HepG2 (cell line): ENCODE measurements at regions not wholly inside any gene's neighbourhood (a gene's known extent, or its start where the extent isn't known, plus 50 kb on each side); places are given as distances from the start of the nearest gene placed in this dataset.

Source experiments
- ATAC-seq: fragments of 200-7000 bp; cut with Tn5 transposase; 3 replicates; pipeline ENCODE4 v1.9.1; 2020; ENCODE audit warnings: mild to moderate bottlenecking, moderate library complexity
- BruUV-seq: library from RNA; stranded (reverse); fragments of 400-500 nt; replicated peaks from 2 replicates; lab custom pipeline; 2021; lab: Mats Ljungman, UMichigan
- CTCF ChIA-PET: fragments of 300-600 bp; formaldehyde crosslinking; extraction: SDS; loops from one replicate; lab custom pipeline; 2021; ENCODE audit warnings: low total read pairs, inconsistent platforms, low intra/inter-chr PET ratio; lab: Yijun Ruan, JAX
- POLR2A ChIA-PET: fragments of 350-600 bp; sonication (Branson Sonifier 250); formaldehyde crosslinking; loops from one replicate; lab custom pipeline; 2020; ENCODE audit warnings: antibody characterized with exemption, inconsistent platforms; lab: Yijun Ruan, JAX
- DNase-seq: peaks from one replicate; pipeline ENCODE4 v3.0.0-alpha.2; 2015; ENCODE audit warnings: low spot score
- FAIRE-seq: peaks from 3 replicates; lab custom pipeline; 2011; peaks lifted over from hg19 to GRCh38; lab: Jason Lieb, UNC
- H2AFZ ChIP-seq: one replicate; pipeline ENCODE4 v1.6.1; 2011; ENCODE audit warnings: low read length, inconsistent platforms
- H3K27ac ChIP-seq: fragments of 300-600 bp; 3 replicates; pipeline ENCODE4 v1.8.0; 2011; ENCODE audit warnings: mixed run types, mild to moderate bottlenecking, mixed read lengths, low read length, inconsistent platforms; ENCODE audit not compliant: insufficient read depth; ENCODE audit errors: extremely low read length
- H3K27me3 ChIP-seq, 2 experiments: fragments of 200-600 bp in 1 of 2; 2 replicates in 1 of 2; 3 replicates in 1 of 2; pipeline versions ENCODE4 v1.6.0 to v1.8.0; 2011; ENCODE audit warnings: low read length in 2 of 2, mild to moderate bottlenecking in 2 of 2, moderate library complexity in 2 of 2, inconsistent platforms in 1 of 2; ENCODE audit not compliant: insufficient read depth in 2 of 2, control insufficient read depth in 1 of 2
- H3K36me3 ChIP-seq, 2 experiments: fragments of 200-600 bp in 1 of 2; replicated peaks in 1 of 2; 2 replicates in 1 of 2; 3 replicates in 1 of 2; pipeline versions ENCODE4 v1.5.1 to v1.8.0; 2011; ENCODE audit warnings: low read length in 2 of 2, inconsistent platforms in 1 of 2; ENCODE audit not compliant: insufficient read depth in 2 of 2, control insufficient read depth in 1 of 2
- H3K4me1 ChIP-seq: 2 replicates; pipeline ENCODE4 v1.5.1; 2012; ENCODE audit warnings: low read length, inconsistent platforms; ENCODE audit not compliant: insufficient read depth
- H3K4me2 ChIP-seq: 2 replicates; pipeline ENCODE4 v1.6.0; 2011; ENCODE audit warnings: low read depth, low read length, inconsistent platforms
- H3K4me3 ChIP-seq, 3 experiments: fragments of 200-600 bp in 1 of 3; sonication (generic), shearing (Covaris generic) in 1 of 3; replicated peaks in 1 of 3; 2 replicates each; pipeline ENCODE4 v1.5.1; 2011 to 2016; ENCODE audit warnings: low read length in 3 of 3, inconsistent platforms in 2 of 3, low read depth in 2 of 3, mild to moderate bottlenecking in 2 of 3, control low read depth in 1 of 3, mixed read lengths in 1 of 3; ENCODE audit not compliant: insufficient read depth in 1 of 3
- H3K79me2 ChIP-seq: one replicate; pipeline ENCODE4 v1.6.1; 2011; ENCODE audit warnings: low read length, inconsistent platforms; ENCODE audit not compliant: insufficient read depth
- H3K9ac ChIP-seq: 2 replicates; pipeline ENCODE4 v1.6.0; 2011; ENCODE audit warnings: mild to moderate bottlenecking, low read depth, low read length, inconsistent platforms; ENCODE audit not compliant: insufficient read depth
- H3K9me3 ChIP-seq: 2 replicates; pipeline ENCODE4 v1.5.1; 2012; ENCODE audit warnings: mild to moderate bottlenecking, low read length
- H4K20me1 ChIP-seq: 2 replicates; pipeline ENCODE4 v1.6.0; 2011; ENCODE audit warnings: inconsistent platforms, mild to moderate bottlenecking, low read length, moderate library complexity; ENCODE audit not compliant: insufficient read depth
- ASH2L ChIP-seq: fragments of 300-600, 200-600 bp; sonication (generic); IDR thresholded peaks from 2 replicates; pipeline ENCODE4 v1.7.0; 2017; ENCODE audit warnings: low read depth, mild to moderate bottlenecking, moderate library complexity, mixed read lengths, low read length; ENCODE audit not compliant: insufficient read length
- MAFF ChIP-seq: IDR thresholded peaks from 2 replicates; pipeline ENCODE4 v1.6.1; 2011; ENCODE audit warnings: low read depth, low read length, improper control_type of control experiment
- MAFK ChIP-seq, 2 experiments: IDR thresholded peaks in 1 of 2; conservative IDR thresholded peaks in 1 of 2; 2 replicates each; pipeline ENCODE4 v1.6.1; 2011; ENCODE audit warnings: improper control_type of control experiment in 2 of 2, low read length in 2 of 2
- PRPF4 ChIP-seq: fragments of 200-400 bp; formaldehyde crosslinking; IDR thresholded peaks from 2 replicates; pipeline ENCODE4 v1.6.1; 2016; ENCODE audit warnings: low read length, low read depth; ENCODE audit not compliant: poor library complexity, severe bottlenecking
- ZNF160 ChIP-seq: sonication (generic); formaldehyde crosslinking; IDR thresholded peaks from 2 replicates; pipeline ENCODE4 v1.8.0; 2022; ENCODE audit warnings: mild to moderate bottlenecking, inconsistent platforms, missing genetic modification reagents
- WGBS: methylation state at CpG from one replicate; pipeline ENCODE4 v1.1.6; 2017; ENCODE audit warnings: low lambda C conversion rate; 5-methylcytosine and 5-hydroxymethylcytosine counted together
- in situ Hi-C: cut with HindIII; loops from 2 replicates; pipeline ENCODE4 v1.10.0; 2017; ENCODE audit warnings: low pct_unique_long_range_greater_than_20kb; ENCODE audit not compliant: extremely low pct_ligation_motif_present
- intact Hi-C: fragments of 100-400 bp; cut with micrococcal nuclease; formaldehyde crosslinking; loops from one replicate; pipeline ENCODE4 v1.10.0; 2022; ENCODE audit not compliant: unreplicated experiment
- TF ChIP-seq, protein P1 (sequence below): sonication (generic); formaldehyde crosslinking; IDR thresholded peaks from 2 replicates; pipeline ENCODE4 v1.4.0; 2020; ENCODE audit warnings: missing genetic modification reagents

- no peak for FAIRE-seq
- no peak for DNase-seq
- Histone ChIP-seq H3K79me2 (no peaks in the 10 kb centered on the region), H3K27me3 (no peaks in the 10 kb centered on the region), H3K4me2 (no peak overlapping the region)
- POLR2A ChIA-PET: no interaction called here
- WGBS: 0% methylated on average over 1 of the region's 1 CpG
- TF ChIP-seq MAFK (conservative IDR thresholded peaks at IDR 0.05 in 1 of 2, IDR thresholded peaks at IDR 0.05 in 1 of 2; ENCODE audit: low read length in 2 of 2) (peak; percentile 95 to 97), MAFF (peak; percentile 96), ASH2L (no peak)
- TF ChIP-seq, all 625 proteins: peak for 2
- H3K4me3 ChIP-seq: no peak overlapping the region
- ATAC-seq: no peak
- H4K20me1 ChIP-seq: no peaks in the 10 kb centered on the region
- CTCF ChIA-PET: no interaction called here
- H3K27ac ChIP-seq: no peak overlapping the region
- intact Hi-C loops: no loop called here
- no peaks in the 10 kb centered on the region for H3K4me1 ChIP-seq
- BruUV-seq: no TSS peak
- H3K9me3 ChIP-seq: no peaks in the 10 kb centered on the region
- in situ Hi-C loops: no loop called here
- H2AFZ ChIP-seq: no peak overlapping the region
- H3K9ac ChIP-seq: no peak overlapping the region
- H3K36me3 ChIP-seq: no peaks in the 10 kb centered on the region
These were observed 824.6 kb downstream of the TUSC7 start for GRCh38 chr3:117534138-117534537.

DNA sequence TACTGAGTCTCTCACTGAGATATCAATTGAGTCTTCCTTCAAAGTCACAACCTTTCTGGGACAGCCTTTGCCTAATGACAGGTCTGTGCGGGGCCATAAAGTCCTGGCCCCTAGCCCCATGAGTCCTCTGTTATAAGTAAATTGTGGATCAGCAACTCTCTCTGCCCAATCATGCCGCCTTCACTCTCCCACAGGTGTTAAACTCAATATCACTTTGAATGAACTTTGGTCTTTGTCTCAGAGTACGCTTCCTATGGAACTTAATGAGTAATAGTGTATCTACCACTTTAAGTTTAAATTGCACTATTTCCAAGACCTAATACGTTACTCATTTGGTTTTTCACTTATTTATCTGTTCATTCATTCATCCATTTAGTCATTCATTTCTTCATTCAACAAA lies 826.4 kb downstream of the TUSC7 start:
- Histone ChIP-seq H2AFZ (no peak overlapping the region), H3K27me3 (no peaks in the 10 kb centered on the region), H3K36me3 (no peaks in the 10 kb centered on the region), H3K4me3 (no peak overlapping the region), H3K4me2 (no peak overlapping the region), H3K79me2 (no peaks in the 10 kb centered on the region), H3K27ac (no peak overlapping the region), H4K20me1 (no peaks in the 10 kb centered on the region), H3K4me1 (no peaks in the 10 kb centered on the region), H3K9ac (no peak overlapping the region), H3K9me3 (no peaks in the 10 kb centered on the region)
- BruUV-seq: no TSS peak
- FAIRE-seq (no peak), DNase-seq (no peak), ATAC-seq (no peak)
- TF ChIP-seq ZNF160 (CRISPR knock-in tag) (no peak), PRPF4 (no peak)
- TF ChIP-seq, protein P1, sequence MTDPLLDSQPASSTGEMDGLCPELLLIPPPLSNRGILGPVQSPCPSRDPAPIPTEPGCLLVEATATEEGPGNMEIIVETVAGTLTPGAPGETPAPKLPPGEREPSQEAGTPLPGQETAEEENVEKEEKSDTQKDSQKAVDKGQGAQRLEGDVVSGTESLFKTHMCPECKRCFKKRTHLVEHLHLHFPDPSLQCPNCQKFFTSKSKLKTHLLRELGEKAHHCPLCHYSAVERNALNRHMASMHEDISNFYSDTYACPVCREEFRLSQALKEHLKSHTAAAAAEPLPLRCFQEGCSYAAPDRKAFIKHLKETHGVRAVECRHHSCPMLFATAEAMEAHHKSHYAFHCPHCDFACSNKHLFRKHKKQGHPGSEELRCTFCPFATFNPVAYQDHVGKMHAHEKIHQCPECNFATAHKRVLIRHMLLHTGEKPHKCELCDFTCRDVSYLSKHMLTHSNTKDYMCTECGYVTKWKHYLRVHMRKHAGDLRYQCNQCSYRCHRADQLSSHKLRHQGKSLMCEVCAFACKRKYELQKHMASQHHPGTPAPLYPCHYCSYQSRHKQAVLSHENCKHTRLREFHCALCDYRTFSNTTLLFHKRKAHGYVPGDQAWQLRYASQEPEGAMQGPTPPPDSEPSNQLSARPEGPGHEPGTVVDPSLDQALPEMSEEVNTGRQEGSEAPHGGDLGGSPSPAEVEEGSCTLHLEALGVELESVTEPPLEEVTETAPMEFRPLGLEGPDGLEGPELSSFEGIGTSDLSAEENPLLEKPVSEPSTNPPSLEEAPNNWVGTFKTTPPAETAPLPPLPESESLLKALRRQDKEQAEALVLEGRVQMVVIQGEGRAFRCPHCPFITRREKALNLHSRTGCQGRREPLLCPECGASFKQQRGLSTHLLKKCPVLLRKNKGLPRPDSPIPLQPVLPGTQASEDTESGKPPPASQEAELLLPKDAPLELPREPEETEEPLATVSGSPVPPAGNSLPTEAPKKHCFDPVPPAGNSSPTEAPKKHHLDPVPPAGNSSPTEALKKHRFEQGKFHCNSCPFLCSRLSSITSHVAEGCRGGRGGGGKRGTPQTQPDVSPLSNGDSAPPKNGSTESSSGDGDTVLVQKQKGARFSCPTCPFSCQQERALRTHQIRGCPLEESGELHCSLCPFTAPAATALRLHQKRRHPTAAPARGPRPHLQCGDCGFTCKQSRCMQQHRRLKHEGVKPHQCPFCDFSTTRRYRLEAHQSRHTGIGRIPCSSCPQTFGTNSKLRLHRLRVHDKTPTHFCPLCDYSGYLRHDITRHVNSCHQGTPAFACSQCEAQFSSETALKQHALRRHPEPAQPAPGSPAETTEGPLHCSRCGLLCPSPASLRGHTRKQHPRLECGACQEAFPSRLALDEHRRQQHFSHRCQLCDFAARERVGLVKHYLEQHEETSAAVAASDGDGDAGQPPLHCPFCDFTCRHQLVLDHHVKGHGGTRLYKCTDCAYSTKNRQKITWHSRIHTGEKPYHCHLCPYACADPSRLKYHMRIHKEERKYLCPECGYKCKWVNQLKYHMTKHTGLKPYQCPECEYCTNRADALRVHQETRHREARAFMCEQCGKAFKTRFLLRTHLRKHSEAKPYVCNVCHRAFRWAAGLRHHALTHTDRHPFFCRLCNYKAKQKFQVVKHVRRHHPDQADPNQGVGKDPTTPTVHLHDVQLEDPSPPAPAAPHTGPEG (CRISPR knock-in tag): no peak
- CTCF ChIA-PET: no interaction called here
- in situ Hi-C loops: no loop called here
- 8% methylated on average over 4 of the region's 4 CpGs for whole genome bisulfite sequencing
- POLR2A ChIA-PET: no interaction called here
- intact Hi-C loops: no loop called here
